ENCODE measurements at regions not wholly inside any gene's neighbourhood (a gene's known extent, or its start where the extent isn't known, plus 50 kb on each side); places are given as distances from the start of the nearest gene placed in this dataset.

GRCh38 chr4:132317923-132318322, 831.2 kb upstream of the PCDH10 start:
- H3K27ac ChIP-seq (ENCODE audit: control insufficient read depth, insufficient read depth, low read length), result no peak overlapping the region
- H3K79me2 ChIP-seq (ENCODE audit: control insufficient read depth, insufficient read depth, low read length), result no peaks in the 10 kb centered on the region
- H3K4me3 ChIP-seq (ENCODE audit: control insufficient read depth in 2 of 3, extremely low read depth in 1 of 3, insufficient read depth in 2 of 3, low read depth in 1 of 3, low read length in 3 of 3), result no peak overlapping the region
- H2AFZ ChIP-seq (ENCODE audit: control insufficient read depth, low read length), result no peak overlapping the region
- H3K27me3 ChIP-seq (ENCODE audit: control insufficient read depth, extremely low read depth, insufficient read depth, low read length), result no peaks in the 10 kb centered on the region
- DNase-seq (ENCODE audit: low read depth, low spot score), result no peak
- no peaks in the 10 kb centered on the region for H3K36me3 ChIP-seq (ENCODE audit: control insufficient read depth in 2 of 2, extremely low read depth in 1 of 2, insufficient read depth in 2 of 2, low read length in 2 of 2)
- no peaks in the 10 kb centered on the region for H3K9me3 ChIP-seq (ENCODE audit: control insufficient read depth, low read depth, low read length)
- dilution Hi-C loops (cut with MboI; ENCODE audit: extremely low pct_ligation_motif_present, low sequenced_read_pairs), result no loop called here
- H3K4me1 ChIP-seq (ENCODE audit: control insufficient read depth, extremely low read depth, insufficient read depth, low read length), result no peaks in the 10 kb centered on the region
- no peak overlapping the region for H3K4me2 ChIP-seq (ENCODE audit: control insufficient read depth, extremely low read depth, insufficient read depth, low read depth, low read length)
- H3K9ac ChIP-seq (ENCODE audit: control insufficient read depth, extremely low read depth, insufficient read depth, low read length), result no peak overlapping the region
- H3K9me1 ChIP-seq (ENCODE audit: control insufficient read depth, extremely low read depth, insufficient read depth, low read length), result no peaks in the 10 kb centered on the region
- no peak for TF ChIP-seq EZH2 (IDR thresholded peaks at IDR 0.05; ENCODE audit: low read length)
- no peak for TF ChIP-seq CTCF (optimal IDR thresholded peaks at IDR 0.05 in 1 of 3, IDR thresholded peaks at IDR 0.05 in 1 of 3, conservative IDR thresholded peaks at IDR 0.05 in 1 of 3; ENCODE audit: extremely low read depth in 1 of 3, insufficient read depth in 2 of 3, low read length in 3 of 3)
- H4K20me1 ChIP-seq (ENCODE audit: control insufficient read depth, extremely low read depth, insufficient read depth, low read length), result no peaks in the 10 kb centered on the region
- FAIRE-seq, result no peak

GRCh38 chr4:132328761-132329160, 820.3 kb upstream of the PCDH10 start:
- dilution Hi-C loops (cut with MboI; ENCODE audit: extremely low pct_ligation_motif_present, low sequenced_read_pairs), result no loop called here
- H4K20me1 ChIP-seq (ENCODE audit: control insufficient read depth, extremely low read depth, insufficient read depth, low read length), result no peaks in the 10 kb centered on the region
- H2AFZ ChIP-seq (ENCODE audit: control insufficient read depth, low read length), result no peak overlapping the region
- no peaks in the 10 kb centered on the region for H3K79me2 ChIP-seq (ENCODE audit: control insufficient read depth, insufficient read depth, low read length)
- H3K9me1 ChIP-seq (ENCODE audit: control insufficient read depth, extremely low read depth, insufficient read depth, low read length), result no peaks in the 10 kb centered on the region
- DNase-seq (ENCODE audit: low read depth, low spot score) (no peak), FAIRE-seq (no peak)
- no peaks in the 10 kb centered on the region for H3K4me1 ChIP-seq (ENCODE audit: control insufficient read depth, extremely low read depth, insufficient read depth, low read length)
- no peak overlapping the region for H3K9ac ChIP-seq (ENCODE audit: control insufficient read depth, extremely low read depth, insufficient read depth, low read length)
- H3K9me3 ChIP-seq (ENCODE audit: control insufficient read depth, low read depth, low read length), result no peaks in the 10 kb centered on the region
- H3K27me3 ChIP-seq (ENCODE audit: control insufficient read depth, extremely low read depth, insufficient read depth, low read length), result no peaks in the 10 kb centered on the region
- H3K36me3 ChIP-seq (ENCODE audit: control insufficient read depth in 2 of 2, extremely low read depth in 1 of 2, insufficient read depth in 2 of 2, low read length in 2 of 2), result no peaks in the 10 kb centered on the region
- H3K4me3 ChIP-seq (ENCODE audit: control insufficient read depth in 2 of 3, extremely low read depth in 1 of 3, insufficient read depth in 2 of 3, low read depth in 1 of 3, low read length in 3 of 3), result no peak overlapping the region
- H3K4me2 ChIP-seq (ENCODE audit: control insufficient read depth, extremely low read depth, insufficient read depth, low read depth, low read length), result no peak overlapping the region
- TF ChIP-seq CTCF (optimal IDR thresholded peaks at IDR 0.05 in 1 of 3, IDR thresholded peaks at IDR 0.05 in 1 of 3, conservative IDR thresholded peaks at IDR 0.05 in 1 of 3; ENCODE audit: extremely low read depth in 1 of 3, insufficient read depth in 2 of 3, low read length in 3 of 3), result no peak
- no peak for TF ChIP-seq EZH2 (IDR thresholded peaks at IDR 0.05; ENCODE audit: low read length)
- no peak overlapping the region for H3K27ac ChIP-seq (ENCODE audit: control insufficient read depth, insufficient read depth, low read length)
